Heart right ventricle (tissue), 16 donors: ENCODE measurements at regions not wholly inside any gene's neighbourhood (a gene's known extent, or its start where the extent isn't known, plus 50 kb on each side); places are given as distances from the start of the nearest gene placed in this dataset.

Experiments
- ATAC-seq, 8 donors: fragments of 200-7000 bp; cut with Tn5 transposase; one replicate each; pipeline ENCODE4 v1.9.1; 2020; ENCODE audit warnings: mild to moderate bottlenecking in 8 of 8, moderate library complexity in 8 of 8, moderate number of reproducible peaks in 1 of 8
- DNase-seq, 2 donors: peaks; one replicate each; pipeline ENCODE4 v3.0.0-alpha.2; 2020
- H3K27ac ChIP-seq, 10 donors: fragments of 200-600 bp; sonication (generic) in 2 of 10; one replicate each; pipeline versions ENCODE4 v1.5.0 to v1.8.0; 2020 to 2022; ENCODE audit warnings: mild to moderate bottlenecking in 3 of 10
- H3K27me3 ChIP-seq, 7 donors: fragments of 200-600 bp; one replicate each; pipeline ENCODE4 v1.8.0; 2021 to 2022; ENCODE audit warnings: mild to moderate bottlenecking in 2 of 7
- H3K36me3 ChIP-seq, 9 donors: fragments of 200-600 bp; sonication (generic) in 1 of 9; one replicate each; pipeline versions ENCODE4 v1.5.0 to v1.8.0; 2020 to 2022; ENCODE audit warnings: mild to moderate bottlenecking in 2 of 9
- H3K4me1 ChIP-seq, 9 donors: fragments of 200-600 bp; sonication (generic) in 1 of 9; one replicate each; pipeline versions ENCODE4 v1.5.0 to v1.8.0; 2020 to 2022; ENCODE audit warnings: mild to moderate bottlenecking in 4 of 9
- H3K4me3 ChIP-seq, 10 donors: fragments of 200-600 bp; sonication (generic) in 2 of 10; one replicate each; pipeline versions ENCODE4 v1.5.0 to v1.8.0; 2020 to 2022; ENCODE audit warnings: mild to moderate bottlenecking in 7 of 10, moderate library complexity in 2 of 10
- H3K9me3 ChIP-seq, 11 donors: fragments of 200-600 bp in 10 of 11; sonication (generic) in 2 of 11; one replicate each; pipeline versions ENCODE4 v1.5.0 to v1.8.0; 2013 to 2022; ENCODE audit warnings: mild to moderate bottlenecking in 2 of 11, control low read depth in 1 of 11, moderate library complexity in 1 of 11
- WGBS, 2 donors: extraction: QIAGEN DNeasy Blood & Tissue Kit; methylation state at CpG; one replicate each; pipeline ENCODE4 v1.1.7; 2013; ENCODE audit warnings: inconsistent platforms in 1 of 2; 5-methylcytosine and 5-hydroxymethylcytosine counted together
- intact Hi-C, 10 donors: fragments of 100-400 bp; cut with DNase I; formaldehyde crosslinking; loops; one replicate each; pipeline versions ENCODE4 v1.11.1 to v1.14.2; 2022
- TF ChIP-seq, protein P1 (sequence below), 9 donors: fragments of 200-600 bp; sonication (generic) in 2 of 9; IDR thresholded peaks; one replicate each; pipeline versions ENCODE4 v1.5.0 to v1.8.0; 2021 to 2022; ENCODE audit warnings: antibody characterized with exemption in 9 of 9, mild to moderate bottlenecking in 5 of 9, moderate library complexity in 1 of 9
- donor health status: Arrhythmogenic right ventricular cardiomyopathy.
- donor health status: ischemic (EF 13 %, LVEDD 7.1; RV severe dilation, severe dysfunction).
- donor health status: healthy with polysubstance abuse.
- donor health status: DM: no; HTN: yes; CAD: no.
- donor health status: DM: no; HTN: no; CAD: no.
- donor health status: ischemic (EF 25% LVEDD 6.9; RV normal size, moderate dysfunction).
- donor health status: ischemic (EF 25% LVEDD 5.7; RV mildly dilated, moderate dysfunction).
- donor health status: healthy.
- donor health status: DM: yes; HTN: yes; CAD: no.
- donor health status: Ischemic cardiomyopathy.
- donor health status: ischemic (EF 35%, LVEDD 5.7; RV mildly dilated, moderate dysfunction).
- donor health status: nonischemic (EF 11% LVEDD 7.7; RV severe dilation, severe dysfunction).
- donor health status: DM: yes; HTN: yes; CAD: no.
- donor health status: PGD.
- donor health status: ischemic (EF 29% LVEDD 5.4; RV normal size, mild dysfunction).
- donor health status: nonischemic (EF 23%, LVEDD 6.1; RV moderate dilation, normal function).

DNA sequence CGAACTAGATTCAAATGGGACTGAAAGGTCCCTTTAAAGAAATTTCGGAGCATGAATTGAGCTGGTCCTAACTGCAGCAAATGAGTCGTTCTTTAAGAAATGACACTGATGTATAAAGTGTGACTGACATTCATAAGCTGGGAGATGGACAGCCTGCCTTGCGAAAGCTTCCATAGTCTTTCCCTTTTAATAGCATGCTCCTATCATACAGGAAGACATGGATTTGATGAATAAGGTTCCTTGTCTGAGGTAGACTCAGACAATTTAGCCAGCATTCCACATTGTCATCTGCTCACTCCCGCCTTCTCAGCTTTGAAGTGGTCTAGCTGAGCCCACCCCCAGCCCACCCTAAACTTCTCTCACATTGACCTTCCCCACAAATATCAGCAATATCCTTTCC, 264.9 kb downstream of the TSN start:
- H3K9me3 ChIP-seq = no peaks in the 10 kb centered on the region
- intact Hi-C loops = no loop called here
- peaks cover 0 to 4% (median 0%) of the 10 kb centered on the region in 9 donors for H3K4me1 ChIP-seq
- H3K4me3 ChIP-seq = no peak overlapping the region
- no peak for ATAC-seq
- TF ChIP-seq, protein P1, sequence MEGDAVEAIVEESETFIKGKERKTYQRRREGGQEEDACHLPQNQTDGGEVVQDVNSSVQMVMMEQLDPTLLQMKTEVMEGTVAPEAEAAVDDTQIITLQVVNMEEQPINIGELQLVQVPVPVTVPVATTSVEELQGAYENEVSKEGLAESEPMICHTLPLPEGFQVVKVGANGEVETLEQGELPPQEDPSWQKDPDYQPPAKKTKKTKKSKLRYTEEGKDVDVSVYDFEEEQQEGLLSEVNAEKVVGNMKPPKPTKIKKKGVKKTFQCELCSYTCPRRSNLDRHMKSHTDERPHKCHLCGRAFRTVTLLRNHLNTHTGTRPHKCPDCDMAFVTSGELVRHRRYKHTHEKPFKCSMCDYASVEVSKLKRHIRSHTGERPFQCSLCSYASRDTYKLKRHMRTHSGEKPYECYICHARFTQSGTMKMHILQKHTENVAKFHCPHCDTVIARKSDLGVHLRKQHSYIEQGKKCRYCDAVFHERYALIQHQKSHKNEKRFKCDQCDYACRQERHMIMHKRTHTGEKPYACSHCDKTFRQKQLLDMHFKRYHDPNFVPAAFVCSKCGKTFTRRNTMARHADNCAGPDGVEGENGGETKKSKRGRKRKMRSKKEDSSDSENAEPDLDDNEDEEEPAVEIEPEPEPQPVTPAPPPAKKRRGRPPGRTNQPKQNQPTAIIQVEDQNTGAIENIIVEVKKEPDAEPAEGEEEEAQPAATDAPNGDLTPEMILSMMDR (IDR thresholded peaks at IDR 0.05) = no peak
- 71 to 79% methylated on average over 5 of the region's 5 CpGs for WGBS, 2 donors
- no peaks in the 10 kb centered on the region for H3K36me3 ChIP-seq
- H3K27ac ChIP-seq = no peak overlapping the region
- peaks cover 0 to 8% (median 4%) of the 10 kb centered on the region in 7 donors for H3K27me3 ChIP-seq
- no peak for DNase-seq

DNA sequence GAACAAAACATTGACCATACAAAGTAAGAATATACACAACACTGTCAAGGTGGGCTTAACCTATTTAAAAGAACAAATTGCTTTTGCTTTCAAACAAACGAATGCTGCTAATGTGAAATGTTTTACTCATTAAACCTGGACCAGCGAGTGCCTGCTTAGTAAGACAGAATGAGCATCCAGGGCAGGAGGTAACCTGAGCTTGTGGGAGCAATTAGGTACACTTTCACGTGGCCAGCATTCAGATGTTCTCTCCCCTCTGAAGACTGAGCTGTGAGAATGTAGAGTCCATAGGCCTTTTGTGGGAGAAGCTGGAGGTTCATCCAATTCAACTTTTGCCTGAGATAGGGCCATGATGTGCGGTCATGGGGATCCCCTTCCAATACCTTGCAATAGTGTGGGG, 266.5 kb downstream of the TSN start:
- Histone ChIP-seq H3K27ac (no peak overlapping the region), H3K4me1 (peaks cover 0 to 4% (median 0%) of the 10 kb centered on the region in 9 donors), H3K4me3 (no peak overlapping the region), H3K9me3 (no peaks in the 10 kb centered on the region), H3K36me3 (no peaks in the 10 kb centered on the region), H3K27me3 (peaks cover 0 to 8% (median 4%) of the 10 kb centered on the region in 7 donors)
- DNase-seq (no peak), ATAC-seq (no peak)
- intact Hi-C loops = no loop called here
- TF ChIP-seq, protein P1 (IDR thresholded peaks at IDR 0.05) = no peak
- WGBS, 2 donors = 89 to 90% methylated on average over 4 of the region's 4 CpGs

DNA sequence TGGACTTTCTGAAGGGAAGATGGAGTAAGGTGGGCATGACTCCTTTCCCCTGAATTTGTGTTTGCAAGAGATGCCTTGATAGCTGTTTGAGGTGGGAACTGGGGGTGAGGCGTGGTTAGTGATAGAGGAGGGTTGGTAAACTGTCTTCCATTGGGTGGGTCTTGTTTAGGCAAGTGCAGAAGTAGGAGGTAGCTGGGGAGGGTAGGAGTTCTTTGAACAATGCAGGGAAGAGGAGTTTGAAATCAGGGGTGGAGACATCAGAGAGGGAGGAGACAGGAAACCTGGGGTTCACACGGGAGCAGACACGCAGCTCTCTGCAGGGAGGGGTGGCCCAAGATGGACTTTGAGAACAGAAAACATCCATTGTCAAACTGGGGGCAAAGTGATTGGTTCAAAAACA, 267.1 kb downstream of the TSN start:
- H3K9me3 ChIP-seq = no peaks in the 10 kb centered on the region
- H3K4me3 ChIP-seq = no peak overlapping the region
- peaks cover 0 to 8% (median 4%) of the 10 kb centered on the region in 7 donors for H3K27me3 ChIP-seq
- TF ChIP-seq, protein P1 (IDR thresholded peaks at IDR 0.05) = no peak
- 58 to 69% methylated on average over 3 of the region's 3 CpGs for WGBS, 2 donors
- H3K36me3 ChIP-seq = no peaks in the 10 kb centered on the region
- DNase-seq = no peak
- H3K4me1 ChIP-seq = peaks cover 0 to 4% (median 0%) of the 10 kb centered on the region in 9 donors
- no peak for ATAC-seq
- no peak overlapping the region for H3K27ac ChIP-seq
- intact Hi-C loops = no loop called here

DNA sequence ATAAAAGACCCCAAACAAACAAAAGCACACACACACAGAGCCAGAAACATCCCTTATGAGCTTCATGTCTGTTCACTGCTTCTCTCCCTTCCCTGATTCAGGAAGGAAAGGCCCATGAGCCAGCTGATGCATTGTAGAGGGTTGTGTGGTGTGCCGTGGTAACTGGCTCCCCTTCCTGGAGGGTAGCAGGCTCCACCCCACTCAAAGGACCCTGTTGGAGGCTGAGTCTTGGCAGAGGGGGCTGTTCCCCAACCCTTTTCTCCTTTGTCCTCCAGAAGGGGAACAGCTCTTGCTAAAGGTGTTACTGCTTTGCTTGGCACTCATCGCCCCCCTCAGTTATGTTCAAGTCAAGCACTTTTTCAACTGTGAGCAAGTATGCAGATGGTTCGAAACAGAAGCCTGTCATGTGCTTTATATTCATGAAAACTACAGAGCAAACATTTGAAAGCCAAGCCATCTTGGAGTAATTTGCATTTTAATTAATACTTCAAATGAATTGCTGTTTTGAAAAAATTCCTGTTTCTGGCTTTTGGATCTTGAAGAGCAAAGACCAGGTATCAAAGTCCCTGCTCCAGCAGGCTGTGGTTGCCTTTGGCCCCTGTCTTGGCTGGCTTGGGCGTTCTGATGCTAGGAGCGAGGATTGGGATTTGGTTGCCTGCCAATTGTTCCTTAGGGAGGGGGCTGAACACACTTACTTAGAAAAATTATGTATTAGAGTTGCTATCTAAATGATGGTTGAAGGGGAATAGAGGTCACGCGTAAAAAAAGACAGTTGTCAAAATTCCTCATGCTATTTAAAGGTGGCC, 267.8 kb downstream of the TSN start:
- intact Hi-C loops = no loop called here
- 53 to 55% methylated on average over 7 of the region's 7 CpGs for WGBS, 2 donors
- H3K27ac ChIP-seq = no peak overlapping the region
- DNase-seq (no peak), ATAC-seq (no peak)
- TF ChIP-seq, protein P1 (IDR thresholded peaks at IDR 0.05) = no peak
- peaks cover 0 to 4% (median 0%) of the 10 kb centered on the region in 9 donors for H3K4me1 ChIP-seq
- no peak overlapping the region for H3K4me3 ChIP-seq
- no peaks in the 10 kb centered on the region for H3K36me3 ChIP-seq
- peaks cover 0 to 8% (median 4%) of the 10 kb centered on the region in 7 donors for H3K27me3 ChIP-seq
- H3K9me3 ChIP-seq = no peaks in the 10 kb centered on the region
